ENCODE measurements at regions not wholly inside any gene's neighbourhood (a gene's known extent, or its start where the extent isn't known, plus 50 kb on each side); places are given as distances from the start of the nearest gene placed in this dataset.

- DNase-seq (ENCODE audit: low read depth): no peak
- TF ChIP-seq CTCF (IDR thresholded peaks at IDR 0.05; ENCODE audit: insufficient read depth, low read depth, low read length): no peak
- H3K4me3 ChIP-seq (ENCODE audit: low read depth, low read length): no peak overlapping the region
Observed at GRCh38 chr18:75864816-75865215, 437.3 kb upstream of the SMIM21 start.

- TF ChIP-seq CTCF (IDR thresholded peaks at IDR 0.05; ENCODE audit: insufficient read depth, low read depth, low read length): no peak
- H3K4me3 ChIP-seq (ENCODE audit: low read depth, low read length): no peak overlapping the region
- no peak for DNase-seq (ENCODE audit: low read depth)
Observed at GRCh38 chr18:75863696-75864095, 436.2 kb upstream of the SMIM21 start.

DNA sequence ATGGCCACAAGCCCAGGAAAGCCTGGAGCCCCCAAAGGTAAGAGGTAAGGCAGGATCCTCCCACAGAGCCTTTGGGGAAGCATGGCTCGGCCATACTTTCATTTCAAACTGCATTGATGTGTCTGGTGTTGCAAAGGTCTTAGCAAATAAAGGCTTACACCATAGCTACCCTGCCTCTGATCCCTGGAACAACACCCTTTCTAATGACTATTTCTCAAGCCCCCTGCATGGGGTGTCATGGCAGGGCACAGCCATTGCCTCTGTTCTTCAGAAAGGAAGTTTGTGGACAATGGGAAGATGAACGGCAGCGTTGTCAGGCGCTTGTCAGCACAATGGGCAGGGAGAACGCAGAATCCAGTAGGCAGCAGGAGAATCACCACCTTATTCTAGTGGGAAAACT, 435.0 kb upstream of the SMIM21 start:
- no peak overlapping the region for H3K4me3 ChIP-seq (ENCODE audit: low read depth, low read length)
- DNase-seq (ENCODE audit: low read depth): no peak
- no peak for TF ChIP-seq CTCF (IDR thresholded peaks at IDR 0.05; ENCODE audit: insufficient read depth, low read depth, low read length)

DNA sequence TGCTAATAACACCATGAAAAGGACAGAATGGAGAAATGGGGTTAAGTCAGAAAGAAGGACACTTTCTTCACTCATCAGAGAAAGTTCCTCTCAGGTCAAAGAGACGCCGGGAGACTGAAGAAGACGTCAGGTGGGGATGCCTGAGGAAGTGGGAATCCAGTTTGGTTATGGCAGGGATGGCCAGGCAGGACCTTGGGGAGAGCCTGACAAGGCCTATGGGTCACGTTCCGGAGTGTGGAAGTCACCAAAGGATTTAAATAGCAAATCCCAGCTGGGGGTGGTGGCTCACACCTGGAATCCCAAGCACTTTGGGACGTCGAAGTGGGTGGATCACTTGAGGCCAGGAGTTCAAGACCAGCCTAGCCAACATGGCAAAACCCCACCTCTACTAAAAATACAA, 432.7 kb upstream of the SMIM21 start:
- no peak overlapping the region for H3K4me3 ChIP-seq (ENCODE audit: low read depth, low read length)
- DNase-seq (ENCODE audit: low read depth): no peak
- TF ChIP-seq CTCF (IDR thresholded peaks at IDR 0.05; ENCODE audit: insufficient read depth, low read depth, low read length): no peak

- no peak for DNase-seq (ENCODE audit: low read depth)
- no peak overlapping the region for H3K4me3 ChIP-seq (ENCODE audit: low read depth, low read length)
- no peak for TF ChIP-seq CTCF (IDR thresholded peaks at IDR 0.05; ENCODE audit: insufficient read depth, low read depth, low read length)
Observed at GRCh38 chr18:75859533-75859932, 432.0 kb upstream of the SMIM21 start.

GRCh38 chr18:75858754-75859153, 431.3 kb upstream of the SMIM21 start:
- H3K4me3 ChIP-seq (ENCODE audit: low read depth, low read length): no peak overlapping the region
- DNase-seq (ENCODE audit: low read depth): no peak
- TF ChIP-seq CTCF (IDR thresholded peaks at IDR 0.05; ENCODE audit: insufficient read depth, low read depth, low read length): no peak

DNA sequence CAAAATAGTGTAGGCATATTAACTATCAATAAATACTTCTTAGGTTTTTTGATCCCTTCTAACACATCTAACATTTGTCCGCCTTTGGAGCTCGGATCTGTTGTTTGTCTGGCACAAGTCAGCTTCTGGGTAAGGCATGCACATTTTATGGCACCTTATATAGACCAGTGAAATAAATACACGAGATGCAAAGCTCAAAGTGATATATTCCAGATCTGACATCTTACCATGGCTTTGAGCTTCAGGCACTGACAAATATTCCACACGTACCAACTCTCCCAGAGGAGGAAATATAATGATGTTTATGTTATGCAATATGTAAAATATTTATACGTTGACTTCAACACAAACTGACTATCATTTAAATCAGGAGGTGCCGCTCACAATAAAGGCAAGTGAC, 430.1 kb upstream of the SMIM21 start:
- no peak overlapping the region for H3K4me3 ChIP-seq (ENCODE audit: low read depth, low read length)
- no peak for DNase-seq (ENCODE audit: low read depth)
- TF ChIP-seq CTCF (IDR thresholded peaks at IDR 0.05; ENCODE audit: insufficient read depth, low read depth, low read length): no peak

Measured in fibroblast of villous mesenchyme (primary cell).